HG03066 (cell line): ENCODE measurements at regions not wholly inside any gene's neighbourhood (a gene's known extent, or its start where the extent isn't known, plus 50 kb on each side); places are given as distances from the start of the nearest gene placed in this dataset.

Source experiments
- ATAC-seq: cut with Tn5 transposase; IDR thresholded peaks from one replicate; pipeline ENCODE4 v1.9.1; 2021; ENCODE audit warnings: low read depth; ENCODE audit not compliant: unreplicated experiment

GRCh38 chr2:831622-832021, 119.0 kb upstream of the SNTG2 start:
- no peak for ATAC-seq

GRCh38 chr2:831225-831536, 119.5 kb upstream of the SNTG2 start:
- ATAC-seq: no peak

GRCh38 chr2:830419-831224, 120.0 kb upstream of the SNTG2 start:
- no peak for ATAC-seq

GRCh38 chr2:829047-829446, 121.6 kb upstream of the SNTG2 start:
- no peak for ATAC-seq

GRCh38 chr2:824954-825353, 125.7 kb upstream of the SNTG2 start:
- ATAC-seq: no peak

GRCh38 chr2:824524-824923, 126.1 kb upstream of the SNTG2 start:
- ATAC-seq: no peak

- ATAC-seq: no peak
Measured at GRCh38 chr2:821546-821945, 129.1 kb upstream of the SNTG2 start.

GRCh38 chr2:819601-820000, 131.0 kb upstream of the SNTG2 start:
- no peak for ATAC-seq

GRCh38 chr2:819121-819520, 131.5 kb upstream of the SNTG2 start:
- ATAC-seq: no peak

GRCh38 chr2:817336-818015, 133.2 kb upstream of the SNTG2 start:
- ATAC-seq: no peak

- no peak for ATAC-seq
Measured at GRCh38 chr2:816278-816677, 134.4 kb upstream of the SNTG2 start.

- no peak for ATAC-seq
Measured at GRCh38 chr2:810397-810796, 133.2 kb upstream of the TMEM18 start.

GRCh38 chr2:807300-807699, 130.1 kb upstream of the TMEM18 start:
- ATAC-seq: no peak

GRCh38 chr2:805664-806063, 128.5 kb upstream of the TMEM18 start:
- no peak for ATAC-seq

- no peak for ATAC-seq
Measured at GRCh38 chr2:797993-798392, 120.8 kb upstream of the TMEM18 start.

- ATAC-seq: no peak
Measured at GRCh38 chr2:797556-797955, 120.3 kb upstream of the TMEM18 start.

GRCh38 chr2:796141-796985, 119.2 kb upstream of the TMEM18 start:
- ATAC-seq: no peak

GRCh38 chr2:795531-796041, 118.4 kb upstream of the TMEM18 start:
- no peak for ATAC-seq

GRCh38 chr2:794554-795241, 117.5 kb upstream of the TMEM18 start:
- no peak for ATAC-seq

GRCh38 chr2:793236-793635, 116.0 kb upstream of the TMEM18 start:
- ATAC-seq: no peak

- ATAC-seq: no peak
Measured at GRCh38 chr2:792687-793086, 115.5 kb upstream of the TMEM18 start.
